Ishikawa (cell line): ENCODE measurements at regions not wholly inside any gene's neighbourhood (a gene's known extent, or its start where the extent isn't known, plus 50 kb on each side); places are given as distances from the start of the nearest gene placed in this dataset.
A peak's percentile ranks its signal among the peaks of the same experiment; 100 is the strongest.

Experiments used
- CEBPB ChIP-seq: IDR thresholded peaks from 2 replicates; pipeline ENCODE4 v1.6.1; 2012
- CREB1 ChIP-seq: IDR thresholded peaks from 2 replicates; pipeline ENCODE4 v1.6.1; 2012; ENCODE audit warnings: low read depth
- EGR1 ChIP-seq: IDR thresholded peaks from 2 replicates; pipeline ENCODE4 v1.6.1; 2012
- EP300 ChIP-seq: IDR thresholded peaks from 2 replicates; pipeline ENCODE4 v1.6.1; 2012; ENCODE audit warnings: borderline replicate concordance
- FOXM1 ChIP-seq: IDR thresholded peaks from 2 replicates; pipeline ENCODE4 v1.6.1; 2012; ENCODE audit warnings: low read depth, borderline replicate concordance
- NFIC ChIP-seq: IDR thresholded peaks from 2 replicates; pipeline ENCODE4 v1.6.1; 2012
- RAD21 ChIP-seq: IDR thresholded peaks from 2 replicates; pipeline ENCODE4 v1.6.1; 2012; ENCODE audit warnings: low read depth
- TAF1 ChIP-seq: IDR thresholded peaks from 2 replicates; pipeline ENCODE4 v1.6.1; 2012; ENCODE audit warnings: low read depth, mild to moderate bottlenecking
- TCF12 ChIP-seq: IDR thresholded peaks from 2 replicates; pipeline ENCODE4 v1.6.1; 2012; ENCODE audit warnings: low read depth
- TEAD4 ChIP-seq: IDR thresholded peaks from 2 replicates; pipeline ENCODE4 v1.6.1; 2012
- YY1 ChIP-seq: IDR thresholded peaks from 2 replicates; pipeline ENCODE4 v1.6.1; 2012; ENCODE audit warnings: low read depth
- ZBTB7A ChIP-seq: IDR thresholded peaks from 2 replicates; pipeline ENCODE4 v1.6.1; 2012; ENCODE audit warnings: low read depth
- TF ChIP-seq, protein P1 (sequence below): IDR thresholded peaks from 2 replicates; pipeline ENCODE4 v1.6.1; 2012
- TF ChIP-seq, protein P2 (sequence below): IDR thresholded peaks from 2 replicates; pipeline ENCODE4 v1.6.1; 2012; ENCODE audit warnings: low read depth, mild to moderate bottlenecking
- TF ChIP-seq, protein P3 (sequence below): IDR thresholded peaks from 2 replicates; pipeline ENCODE4 v1.6.1; 2012

DNA sequence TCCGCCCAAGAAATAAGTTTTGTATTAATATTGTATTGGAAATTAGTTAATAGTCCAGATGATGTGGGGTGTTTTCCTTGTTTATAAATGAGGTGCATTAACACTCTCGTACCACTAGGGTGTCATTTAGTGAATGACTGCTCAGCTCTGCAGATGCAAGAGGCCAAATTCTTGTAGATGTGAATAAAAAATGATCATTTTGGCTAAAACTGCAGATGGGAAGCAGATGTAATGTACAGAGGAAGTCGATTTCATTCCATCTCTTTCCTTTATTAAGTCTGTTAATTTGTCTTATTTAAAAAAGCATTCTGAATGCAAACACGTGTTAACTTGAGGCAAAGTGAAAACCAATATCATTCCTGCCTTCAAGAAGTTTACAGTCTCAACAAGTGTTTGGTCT lies 108.1 kb downstream of the DHX15 start:
- no peak for TF ChIP-seq CEBPB
- TF ChIP-seq, protein P1, sequence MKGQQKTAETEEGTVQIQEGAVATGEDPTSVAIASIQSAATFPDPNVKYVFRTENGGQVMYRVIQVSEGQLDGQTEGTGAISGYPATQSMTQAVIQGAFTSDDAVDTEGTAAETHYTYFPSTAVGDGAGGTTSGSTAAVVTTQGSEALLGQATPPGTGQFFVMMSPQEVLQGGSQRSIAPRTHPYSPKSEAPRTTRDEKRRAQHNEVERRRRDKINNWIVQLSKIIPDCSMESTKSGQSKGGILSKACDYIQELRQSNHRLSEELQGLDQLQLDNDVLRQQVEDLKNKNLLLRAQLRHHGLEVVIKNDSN, result no peak
- TF ChIP-seq, protein P2, sequence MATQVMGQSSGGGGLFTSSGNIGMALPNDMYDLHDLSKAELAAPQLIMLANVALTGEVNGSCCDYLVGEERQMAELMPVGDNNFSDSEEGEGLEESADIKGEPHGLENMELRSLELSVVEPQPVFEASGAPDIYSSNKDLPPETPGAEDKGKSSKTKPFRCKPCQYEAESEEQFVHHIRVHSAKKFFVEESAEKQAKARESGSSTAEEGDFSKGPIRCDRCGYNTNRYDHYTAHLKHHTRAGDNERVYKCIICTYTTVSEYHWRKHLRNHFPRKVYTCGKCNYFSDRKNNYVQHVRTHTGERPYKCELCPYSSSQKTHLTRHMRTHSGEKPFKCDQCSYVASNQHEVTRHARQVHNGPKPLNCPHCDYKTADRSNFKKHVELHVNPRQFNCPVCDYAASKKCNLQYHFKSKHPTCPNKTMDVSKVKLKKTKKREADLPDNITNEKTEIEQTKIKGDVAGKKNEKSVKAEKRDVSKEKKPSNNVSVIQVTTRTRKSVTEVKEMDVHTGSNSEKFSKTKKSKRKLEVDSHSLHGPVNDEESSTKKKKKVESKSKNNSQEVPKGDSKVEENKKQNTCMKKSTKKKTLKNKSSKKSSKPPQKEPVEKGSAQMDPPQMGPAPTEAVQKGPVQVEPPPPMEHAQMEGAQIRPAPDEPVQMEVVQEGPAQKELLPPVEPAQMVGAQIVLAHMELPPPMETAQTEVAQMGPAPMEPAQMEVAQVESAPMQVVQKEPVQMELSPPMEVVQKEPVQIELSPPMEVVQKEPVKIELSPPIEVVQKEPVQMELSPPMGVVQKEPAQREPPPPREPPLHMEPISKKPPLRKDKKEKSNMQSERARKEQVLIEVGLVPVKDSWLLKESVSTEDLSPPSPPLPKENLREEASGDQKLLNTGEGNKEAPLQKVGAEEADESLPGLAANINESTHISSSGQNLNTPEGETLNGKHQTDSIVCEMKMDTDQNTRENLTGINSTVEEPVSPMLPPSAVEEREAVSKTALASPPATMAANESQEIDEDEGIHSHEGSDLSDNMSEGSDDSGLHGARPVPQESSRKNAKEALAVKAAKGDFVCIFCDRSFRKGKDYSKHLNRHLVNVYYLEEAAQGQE, result no peak
- TF ChIP-seq, protein P3, sequence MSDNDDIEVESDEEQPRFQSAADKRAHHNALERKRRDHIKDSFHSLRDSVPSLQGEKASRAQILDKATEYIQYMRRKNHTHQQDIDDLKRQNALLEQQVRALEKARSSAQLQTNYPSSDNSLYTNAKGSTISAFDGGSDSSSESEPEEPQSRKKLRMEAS, result no peak
- TF ChIP-seq CREB1, result no peak
- no peak for TF ChIP-seq EP300
- no peak for TF ChIP-seq TCF12
- no peak for TF ChIP-seq FOXM1

- TF ChIP-seq TCF12, result no peak
- no peak for TF ChIP-seq ZBTB7A
- no peak for TF ChIP-seq EGR1
- TF ChIP-seq NFIC, result no peak
- no peak for TF ChIP-seq TEAD4
- TF ChIP-seq CEBPB, result no peak
- no peak for TF ChIP-seq RAD21
- no peak for TF ChIP-seq EP300
- TF ChIP-seq, protein P2, result no peak
- TF ChIP-seq FOXM1, result no peak
- TF ChIP-seq, protein P1, result no peak
- TF ChIP-seq, protein P3, result no peak
- no peak for TF ChIP-seq YY1
- TF ChIP-seq CREB1, result no peak
- no peak for TF ChIP-seq TAF1
These were observed 108.6 kb downstream of the DHX15 start for GRCh38 chr4:24475756-24476155.

DNA sequence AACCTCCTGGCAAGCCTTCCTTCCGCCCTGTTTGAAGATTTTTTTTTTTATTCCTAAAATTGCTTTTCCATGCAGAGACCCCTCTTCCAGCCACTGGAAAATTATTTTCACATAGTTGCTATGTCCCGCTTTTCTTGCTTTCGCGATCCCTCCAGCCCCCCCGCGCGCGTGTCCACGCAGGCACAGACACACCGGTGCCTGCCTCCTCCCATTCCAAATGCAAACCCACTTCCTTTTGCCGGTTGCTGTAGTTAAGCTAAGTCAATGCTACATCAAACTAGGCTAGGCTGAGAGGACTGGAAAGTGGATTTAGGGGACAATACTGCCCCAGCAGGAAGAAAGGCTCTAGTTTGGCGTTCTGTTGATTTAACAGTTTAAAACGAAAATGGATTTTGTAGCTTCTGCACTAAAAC lies 111.0 kb downstream of the DHX15 start:
- TF ChIP-seq FOXM1 (no peak), EP300 (no peak), NFIC (no peak), TCF12 (no peak), CEBPB (no peak), YY1 (no peak), TEAD4 (no peak), CREB1 (no peak), EGR1 (no peak), ZBTB7A (no peak; the same call in 1 of the 2 replicates)
- TF ChIP-seq, protein P1, result no peak
- TF ChIP-seq, protein P2, result no peak

- no peak for TF ChIP-seq EGR1
- TF ChIP-seq, protein P3, result peak; percentile 47; the same call in 1 of the 2 replicates
- TF ChIP-seq NFIC, result no peak
- 0 out of 2 replicates have a peak, but pooled peaks have one; percentile 11 for TF ChIP-seq YY1
- 0 out of 2 replicates have a peak, but pooled peaks have one; percentile 5 for TF ChIP-seq EP300
- no peak for TF ChIP-seq CEBPB
- TF ChIP-seq ZBTB7A, result peak; percentile 66; the same call in 1 of the 2 replicates
- TF ChIP-seq TCF12, result 0 out of 2 replicates have a peak, but pooled peaks have one; percentile 11
- TF ChIP-seq, protein P1, result peak; percentile 90
- TF ChIP-seq, protein P2, result no peak
- no peak for TF ChIP-seq TEAD4
- peak; percentile 29; the same call in 1 of the 2 replicates for TF ChIP-seq RAD21
These were observed 111.6 kb downstream of the DHX15 start for GRCh38 chr4:24472514-24473308.
